NB4 (cell line): ENCODE measurements at regions not wholly inside any gene's neighbourhood (a gene's known extent, or its start where the extent isn't known, plus 50 kb on each side); places are given as distances from the start of the nearest gene placed in this dataset.
"Not testable (repeated sequence)": the region's sequence is repeated elsewhere in the genome, so short reads cannot be mapped to it uniquely, and the experiment has no call there.

Experiments used
- MYC ChIP-seq: IDR thresholded peaks from 2 replicates; pipeline ENCODE4 v1.6.1; 2011; ENCODE audit warnings: low read depth, low read length
- POLR2A ChIP-seq: IDR thresholded peaks from 2 replicates; pipeline ENCODE4 v1.6.1; 2011; ENCODE audit warnings: mild to moderate bottlenecking; ENCODE audit not compliant: insufficient read length; ENCODE audit errors: extremely low read depth
- TF ChIP-seq, protein P1 (sequence below): IDR thresholded peaks from one replicate; pipeline ENCODE4 v1.5.1; 2012; ENCODE audit warnings: low read depth, low read length

DNA sequence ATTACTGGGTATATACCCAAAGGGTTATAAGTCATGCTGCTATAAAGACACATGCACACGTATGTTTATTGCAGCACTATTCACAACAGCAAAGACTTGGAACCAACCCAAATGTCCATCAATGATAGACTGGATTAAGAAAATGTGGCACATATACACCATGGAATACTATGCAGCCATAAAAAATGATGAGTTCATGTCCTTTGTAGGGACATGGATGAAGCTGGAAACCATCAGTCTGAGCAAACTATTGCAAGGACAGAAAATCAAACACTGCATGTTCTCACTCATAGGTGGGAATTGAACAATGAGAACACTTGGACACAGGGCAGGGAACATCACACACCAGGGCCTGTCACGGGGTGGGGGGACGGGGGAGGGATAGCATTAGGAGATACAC, 254.9 kb upstream of the AGTR2 start:
- TF ChIP-seq, protein P1, sequence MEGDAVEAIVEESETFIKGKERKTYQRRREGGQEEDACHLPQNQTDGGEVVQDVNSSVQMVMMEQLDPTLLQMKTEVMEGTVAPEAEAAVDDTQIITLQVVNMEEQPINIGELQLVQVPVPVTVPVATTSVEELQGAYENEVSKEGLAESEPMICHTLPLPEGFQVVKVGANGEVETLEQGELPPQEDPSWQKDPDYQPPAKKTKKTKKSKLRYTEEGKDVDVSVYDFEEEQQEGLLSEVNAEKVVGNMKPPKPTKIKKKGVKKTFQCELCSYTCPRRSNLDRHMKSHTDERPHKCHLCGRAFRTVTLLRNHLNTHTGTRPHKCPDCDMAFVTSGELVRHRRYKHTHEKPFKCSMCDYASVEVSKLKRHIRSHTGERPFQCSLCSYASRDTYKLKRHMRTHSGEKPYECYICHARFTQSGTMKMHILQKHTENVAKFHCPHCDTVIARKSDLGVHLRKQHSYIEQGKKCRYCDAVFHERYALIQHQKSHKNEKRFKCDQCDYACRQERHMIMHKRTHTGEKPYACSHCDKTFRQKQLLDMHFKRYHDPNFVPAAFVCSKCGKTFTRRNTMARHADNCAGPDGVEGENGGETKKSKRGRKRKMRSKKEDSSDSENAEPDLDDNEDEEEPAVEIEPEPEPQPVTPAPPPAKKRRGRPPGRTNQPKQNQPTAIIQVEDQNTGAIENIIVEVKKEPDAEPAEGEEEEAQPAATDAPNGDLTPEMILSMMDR: not testable (repeated sequence)
- TF ChIP-seq MYC, POLR2A: not testable (repeated sequence)
